ENCODE measurements at regions not wholly inside any gene's neighbourhood (a gene's known extent, or its start where the extent isn't known, plus 50 kb on each side); places are given as distances from the start of the nearest gene placed in this dataset.
A peak's percentile ranks its signal among the peaks of the same experiment; 100 is the strongest.

DNA sequence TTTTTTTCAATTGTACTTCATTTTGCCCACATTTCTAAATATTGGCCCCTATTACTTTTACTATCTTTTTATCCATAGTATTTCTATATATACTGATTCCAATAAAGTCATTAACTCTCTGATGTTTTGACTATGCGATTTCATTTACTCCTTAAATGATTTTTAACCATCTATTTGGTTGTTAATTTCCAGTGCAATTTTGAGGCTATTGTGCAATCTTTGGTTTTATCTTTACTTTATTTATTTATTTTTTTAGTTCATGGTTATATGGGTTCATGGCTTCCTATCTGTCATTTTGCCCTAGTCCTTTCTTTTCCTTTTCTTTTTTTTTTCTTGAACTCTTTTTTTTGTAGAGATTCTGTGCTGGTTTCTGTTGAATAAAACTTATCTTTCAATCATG, 1408.0 kb upstream of the GBE1 start:
- Mint-ChIP-seq H3K9me3 (peaks cover 3% of the 10 kb centered on the region), H3K4me1 (no peaks in the 10 kb centered on the region), H3K27ac (no peak overlapping the region), H3K27me3 (no peaks in the 10 kb centered on the region), H3K36me3 (no peaks in the 10 kb centered on the region), H3K4me3 (no peak overlapping the region)
- no peak for ATAC-seq

DNA sequence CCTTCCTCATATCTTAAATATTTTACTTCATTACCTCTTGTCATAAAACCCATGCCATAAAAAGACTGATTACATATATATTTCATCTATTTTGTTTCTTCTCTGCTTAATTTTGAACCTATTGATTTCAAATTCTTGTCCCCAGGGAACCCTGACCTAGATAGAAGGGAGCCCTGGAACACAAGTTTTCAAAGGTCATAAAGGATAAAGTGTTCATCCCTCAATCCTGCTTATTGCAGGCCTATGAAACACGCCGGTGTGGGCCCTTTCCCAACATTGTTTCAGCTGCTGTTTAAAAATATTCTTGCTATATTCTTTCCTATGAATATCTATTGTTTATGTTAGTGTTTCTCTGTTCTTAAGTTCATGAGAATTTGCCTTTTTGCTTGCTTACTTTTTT, 1389.5 kb upstream of the GBE1 start:
- peaks cover 5% of the 10 kb centered on the region for H3K9me3 Mint-ChIP-seq

DNA sequence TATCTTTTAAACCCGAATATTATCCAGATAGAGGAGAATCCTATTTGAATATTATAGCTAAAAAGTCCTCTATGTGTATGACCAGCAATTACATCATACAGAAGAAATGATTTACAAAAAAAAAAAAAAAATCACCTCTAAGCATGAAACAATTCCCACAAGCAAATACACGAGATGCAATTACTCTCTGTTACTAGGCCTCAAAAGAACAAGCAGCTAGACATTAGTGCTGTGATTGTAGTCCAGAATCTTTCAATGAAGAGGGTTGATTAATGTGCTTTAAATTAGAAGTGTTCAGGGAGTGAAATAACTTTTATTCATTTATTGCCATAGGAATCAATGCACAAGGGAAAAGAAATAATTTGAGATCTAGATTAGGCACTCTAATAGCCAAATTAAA, 1379.5 kb upstream of the GBE1 start:
- Mint-ChIP-seq H3K4me1 (no peaks in the 10 kb centered on the region), H3K27ac (no peak overlapping the region), H3K9me3 (peaks cover 3% of the 10 kb centered on the region), H3K36me3 (no peaks in the 10 kb centered on the region), H3K4me3 (no peak overlapping the region), H3K27me3 (no peaks in the 10 kb centered on the region)
- no peak for ATAC-seq

More for the DNA sequence above, 1389.5 kb upstream of the GBE1 start:
- H3K4me1 Mint-ChIP-seq = no peaks in the 10 kb centered on the region
- no peaks in the 10 kb centered on the region for H3K27me3 Mint-ChIP-seq
- ATAC-seq = no peak
- H3K27ac Mint-ChIP-seq = no peak overlapping the region
- H3K36me3 Mint-ChIP-seq = no peaks in the 10 kb centered on the region
- H3K4me3 Mint-ChIP-seq = no peak overlapping the region

DNA sequence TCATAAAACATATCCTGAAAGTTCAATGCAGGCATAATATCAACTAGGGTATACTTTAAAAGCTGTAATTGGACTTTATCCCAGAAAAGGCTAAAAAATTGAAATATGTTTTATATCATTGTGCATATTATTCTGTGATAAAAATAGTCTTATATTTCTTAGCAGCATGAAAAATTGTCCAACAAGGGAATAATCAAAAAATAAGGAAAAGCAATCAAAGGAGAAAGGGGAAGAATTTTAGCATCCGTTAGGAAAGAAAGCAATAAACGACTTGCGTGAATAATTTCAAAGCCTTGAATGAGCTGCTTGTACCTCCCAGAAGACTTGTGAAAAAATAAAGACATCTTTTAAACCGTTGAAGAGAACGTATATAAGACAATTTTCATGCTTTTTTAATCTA, 1369.8 kb upstream of the GBE1 start:
- ATAC-seq = no peak
- Mint-ChIP-seq H3K9me3 (no peaks in the 10 kb centered on the region), H3K4me3 (no peak overlapping the region), H3K36me3 (no peaks in the 10 kb centered on the region), H3K4me1 (no peaks in the 10 kb centered on the region), H3K27ac (no peak overlapping the region), H3K27me3 (no peaks in the 10 kb centered on the region)

DNA sequence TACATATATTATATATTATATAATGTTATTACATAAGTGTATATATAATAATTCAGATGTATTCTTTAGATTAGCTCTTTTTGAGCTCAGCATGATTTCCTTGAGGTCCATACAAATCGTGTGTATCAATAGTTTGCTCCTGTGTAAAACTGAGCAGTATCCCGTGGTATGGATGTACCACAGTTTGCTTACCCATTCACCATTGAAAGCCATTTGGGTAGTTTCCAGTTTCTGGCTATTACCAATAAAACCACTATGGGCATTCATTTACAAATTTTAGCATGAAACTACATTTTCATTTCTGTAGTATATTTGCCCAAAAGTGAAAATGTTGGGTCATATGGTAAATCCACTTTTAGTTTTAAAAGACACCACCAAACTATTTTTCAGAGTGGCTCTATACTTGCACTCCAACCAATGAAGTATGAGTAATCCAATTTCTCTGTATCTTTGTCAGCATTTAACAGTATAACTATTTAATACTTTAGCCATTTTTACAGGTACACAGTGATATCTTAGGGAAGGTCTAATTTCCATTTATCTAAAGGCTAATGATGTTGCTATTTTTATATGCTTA, 1361.4 kb upstream of the GBE1 start:
- no peak for ATAC-seq
- no peak overlapping the region for H3K4me3 Mint-ChIP-seq
- H3K36me3 Mint-ChIP-seq = no peaks in the 10 kb centered on the region
- H3K27me3 Mint-ChIP-seq = no peaks in the 10 kb centered on the region
- no peak overlapping the region for H3K27ac Mint-ChIP-seq
- H3K9me3 Mint-ChIP-seq = no peaks in the 10 kb centered on the region
- no peaks in the 10 kb centered on the region for H3K4me1 Mint-ChIP-seq

DNA sequence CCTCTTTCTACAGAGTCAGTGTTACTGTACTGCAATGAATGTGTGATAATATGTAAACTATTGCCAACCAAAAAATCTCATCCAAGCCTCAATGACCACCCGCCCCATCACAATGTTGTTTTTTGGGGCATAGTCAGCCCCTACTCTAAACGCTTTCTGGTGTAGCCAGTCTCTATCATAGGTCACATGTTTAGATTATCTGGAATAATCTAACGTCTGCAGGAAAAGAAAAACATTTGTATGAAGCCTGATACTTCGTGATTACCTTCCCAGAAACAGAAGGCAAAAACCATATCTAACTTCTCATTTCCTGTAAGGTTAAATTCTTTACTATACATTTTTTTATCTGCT, 1331.8 kb upstream of the GBE1 start:
- peaks cover 3% of the 10 kb centered on the region for H3K9me3 Mint-ChIP-seq
- no peaks in the 10 kb centered on the region for H3K27me3 Mint-ChIP-seq
- no peak overlapping the region for H3K4me3 Mint-ChIP-seq
- no peak overlapping the region for H3K27ac Mint-ChIP-seq
- no peaks in the 10 kb centered on the region for H3K4me1 Mint-ChIP-seq
- H3K36me3 Mint-ChIP-seq = no peaks in the 10 kb centered on the region
- ATAC-seq = no peak

DNA sequence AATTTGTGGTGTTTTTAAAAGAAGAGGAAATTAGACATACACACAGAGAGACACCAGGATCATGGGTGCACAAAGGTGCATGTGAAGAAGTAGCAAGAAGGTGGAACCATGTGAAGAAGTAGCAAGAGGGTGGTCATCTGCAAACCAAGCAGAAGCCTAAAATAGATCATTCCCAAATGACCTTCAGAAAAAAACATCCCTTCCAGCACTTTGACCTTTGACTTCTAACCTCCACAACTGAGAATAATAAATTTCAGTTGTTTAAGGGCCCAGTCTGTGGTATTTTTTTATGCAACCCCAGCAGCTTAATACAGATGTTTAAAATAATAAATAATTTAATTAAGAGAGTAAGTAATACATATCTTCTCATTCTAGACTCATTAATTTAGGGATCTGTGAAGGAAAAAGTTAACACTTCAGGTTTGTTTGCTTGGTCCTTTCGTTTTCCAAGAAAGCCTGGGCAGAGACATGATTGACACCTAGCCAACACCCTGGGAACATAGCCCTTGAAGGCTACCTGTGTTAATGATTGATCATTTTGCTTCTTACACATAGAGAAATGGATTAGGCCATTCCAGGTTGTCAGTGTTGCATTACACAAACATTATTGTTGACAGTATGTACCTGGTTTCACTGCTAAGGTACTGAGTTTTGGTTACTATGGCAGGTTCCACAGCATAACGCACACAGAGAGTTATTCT, 1331.2 kb upstream of the GBE1 start:
- Mint-ChIP-seq H3K4me1 (no peaks in the 10 kb centered on the region), H3K27me3 (no peaks in the 10 kb centered on the region), H3K9me3 (peaks cover 3% of the 10 kb centered on the region), H3K4me3 (no peak overlapping the region), H3K27ac (no peak overlapping the region), H3K36me3 (no peaks in the 10 kb centered on the region)
- ATAC-seq = no peak

DNA sequence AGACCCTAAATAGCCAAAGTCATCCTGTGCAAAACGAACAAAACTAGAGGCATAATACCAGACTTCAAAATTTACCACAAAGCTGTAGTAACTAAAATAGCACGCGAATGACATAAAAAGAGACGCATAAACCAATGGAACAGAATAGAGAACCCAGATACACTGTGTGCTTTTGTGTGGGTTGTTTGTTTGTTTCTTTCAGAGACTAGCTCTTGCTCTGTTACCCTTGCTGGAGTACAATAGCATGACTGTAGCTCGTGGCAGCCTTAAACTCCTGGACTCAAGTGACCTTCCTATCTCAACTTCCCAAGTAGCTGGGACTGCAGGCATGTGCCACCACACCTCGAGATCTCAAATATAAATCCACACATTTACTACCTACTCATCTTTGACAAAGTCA, 1314.6 kb upstream of the GBE1 start:
- Mint-ChIP-seq H3K4me3 (no peak overlapping the region), H3K9me3 (peaks cover 9% of the 10 kb centered on the region), H3K27ac (no peak overlapping the region), H3K4me1 (no peaks in the 10 kb centered on the region), H3K27me3 (no peaks in the 10 kb centered on the region), H3K36me3 (no peaks in the 10 kb centered on the region)
- no peak for ATAC-seq

DNA sequence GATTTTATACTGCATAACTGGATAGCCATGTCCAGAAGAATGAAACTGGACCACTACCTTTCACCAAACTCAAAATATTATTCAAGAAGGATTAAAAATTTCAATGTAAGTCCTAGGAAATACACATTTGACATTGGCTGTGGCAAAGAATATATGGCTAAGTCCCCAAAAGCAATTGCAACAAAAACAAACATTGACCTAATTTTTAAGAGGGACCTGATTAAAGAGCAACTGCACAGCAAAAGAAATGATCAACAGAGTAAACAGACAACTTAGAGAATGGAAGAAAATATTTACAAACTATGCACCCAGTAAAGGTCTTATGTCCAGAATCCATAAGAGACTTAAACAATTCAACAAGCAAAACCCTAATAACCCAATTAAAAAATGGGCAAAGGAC, 1313.0 kb upstream of the GBE1 start:
- Mint-ChIP-seq H3K27me3 (no peaks in the 10 kb centered on the region), H3K9me3 (peaks cover 7% of the 10 kb centered on the region), H3K36me3 (no peaks in the 10 kb centered on the region), H3K27ac (no peak overlapping the region), H3K4me1 (no peaks in the 10 kb centered on the region), H3K4me3 (no peak overlapping the region)
- no peak for ATAC-seq

DNA sequence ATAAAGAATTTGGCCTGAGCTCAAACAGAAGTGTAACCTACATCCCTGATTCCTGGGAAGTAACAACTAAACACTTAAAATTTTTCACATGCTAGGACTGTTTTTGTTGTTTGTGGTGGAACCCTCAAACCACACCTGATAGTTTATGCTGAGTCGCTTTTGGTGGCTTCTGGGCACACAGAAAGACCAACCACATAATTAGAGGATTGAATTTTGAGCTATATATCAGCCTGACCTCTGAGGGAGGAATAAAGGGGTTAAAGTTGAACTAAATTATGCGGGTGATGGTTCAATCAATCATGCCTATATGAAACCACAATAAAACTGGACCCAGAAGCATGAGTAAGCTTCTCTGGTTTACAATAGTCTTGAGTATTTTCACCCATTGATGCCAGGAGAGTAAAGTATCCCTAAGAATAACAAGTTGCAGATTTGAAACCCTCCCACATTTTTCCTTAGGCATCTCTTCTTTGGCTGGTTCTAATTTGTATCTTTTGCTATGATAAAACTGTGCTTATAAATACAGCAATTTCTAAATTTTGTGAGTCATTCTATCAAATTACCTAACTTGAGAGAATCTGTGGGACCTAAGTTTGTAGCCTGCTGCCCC, 1304.5 kb upstream of the GBE1 start:
- no peaks in the 10 kb centered on the region for H3K27me3 Mint-ChIP-seq

DNA sequence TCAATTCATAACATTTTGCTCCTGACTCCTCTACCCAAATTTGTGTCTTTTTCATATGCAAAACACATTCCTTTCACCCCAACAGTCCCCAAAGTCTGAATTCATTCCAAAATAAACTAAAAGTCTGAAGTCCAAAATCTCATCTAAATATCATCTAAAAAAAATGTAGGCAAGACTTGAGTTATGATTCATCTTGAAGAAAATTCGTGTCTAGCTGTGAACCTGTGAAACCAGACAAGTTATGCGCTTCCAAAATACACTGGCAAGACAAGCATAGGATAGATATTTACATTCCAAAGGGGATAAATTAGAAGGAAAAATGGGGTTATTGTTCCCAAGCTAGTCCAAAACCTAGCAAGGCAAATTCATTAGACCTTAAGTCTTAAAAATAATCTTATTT, 1302.0 kb upstream of the GBE1 start:
- ATAC-seq = no peak
- no peaks in the 10 kb centered on the region for H3K4me1 Mint-ChIP-seq
- no peak overlapping the region for H3K27ac Mint-ChIP-seq
- H3K27me3 Mint-ChIP-seq = no peaks in the 10 kb centered on the region
- no peak overlapping the region for H3K4me3 Mint-ChIP-seq
- peaks cover 15% of the 10 kb centered on the region for H3K9me3 Mint-ChIP-seq
- H3K36me3 Mint-ChIP-seq = no peaks in the 10 kb centered on the region

More for the DNA sequence above, 1304.5 kb upstream of the GBE1 start:
- Mint-ChIP-seq H3K4me3 (no peak overlapping the region), H3K9me3 (peaks cover 12% of the 10 kb centered on the region), H3K4me1 (no peaks in the 10 kb centered on the region), H3K27ac (no peak overlapping the region), H3K36me3 (no peaks in the 10 kb centered on the region)
- ATAC-seq = no peak

DNA sequence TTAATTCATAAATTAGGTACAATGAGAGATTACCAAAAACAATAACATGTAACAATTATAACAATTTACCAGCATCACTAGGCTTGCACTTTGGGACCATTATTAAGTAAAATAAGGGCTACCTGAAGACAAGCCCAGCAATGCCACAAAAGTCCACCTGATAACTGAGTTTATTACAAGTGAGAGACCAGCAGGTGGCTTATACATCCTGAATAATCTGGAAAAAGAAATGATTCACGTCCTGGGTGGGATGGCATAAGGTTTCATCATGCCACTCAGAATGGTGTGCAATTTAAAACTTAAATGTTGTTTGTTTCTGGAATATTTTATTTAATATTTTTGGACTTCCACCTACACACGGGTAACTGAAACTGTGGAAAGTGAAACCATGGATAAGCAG, 1287.1 kb upstream of the GBE1 start:
- no peak overlapping the region for H3K27ac Mint-ChIP-seq
- no peaks in the 10 kb centered on the region for H3K36me3 Mint-ChIP-seq
- no peaks in the 10 kb centered on the region for H3K4me1 Mint-ChIP-seq
- H3K9me3 Mint-ChIP-seq = peaks cover 6% of the 10 kb centered on the region
- ATAC-seq = no peak
- no peak overlapping the region for H3K4me3 Mint-ChIP-seq
- H3K27me3 Mint-ChIP-seq = no peaks in the 10 kb centered on the region

DNA sequence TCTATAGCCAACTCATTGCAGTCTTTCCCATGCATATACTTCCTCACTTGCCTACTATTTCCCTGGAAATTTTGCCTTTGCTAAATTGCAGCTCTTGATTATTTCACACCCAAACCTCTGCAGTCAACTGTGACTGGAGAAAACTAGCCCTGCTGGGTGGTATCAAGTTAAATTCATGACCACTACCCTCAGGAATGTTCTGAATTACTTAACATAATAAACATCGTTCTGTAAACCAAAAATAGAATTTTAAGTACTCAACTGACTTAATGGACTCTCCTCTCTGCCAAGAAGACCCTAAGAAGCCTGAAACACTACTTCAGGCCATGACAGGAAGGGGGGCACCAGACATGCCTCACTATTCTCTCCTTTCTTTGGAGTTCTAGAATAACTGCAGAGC, 1278.0 kb upstream of the GBE1 start:
- Mint-ChIP-seq H3K4me1 (no peaks in the 10 kb centered on the region), H3K4me3 (no peak overlapping the region), H3K9me3 (peaks cover 3% of the 10 kb centered on the region), H3K27ac (no peak overlapping the region), H3K36me3 (no peaks in the 10 kb centered on the region), H3K27me3 (no peaks in the 10 kb centered on the region)
- no peak for ATAC-seq

DNA sequence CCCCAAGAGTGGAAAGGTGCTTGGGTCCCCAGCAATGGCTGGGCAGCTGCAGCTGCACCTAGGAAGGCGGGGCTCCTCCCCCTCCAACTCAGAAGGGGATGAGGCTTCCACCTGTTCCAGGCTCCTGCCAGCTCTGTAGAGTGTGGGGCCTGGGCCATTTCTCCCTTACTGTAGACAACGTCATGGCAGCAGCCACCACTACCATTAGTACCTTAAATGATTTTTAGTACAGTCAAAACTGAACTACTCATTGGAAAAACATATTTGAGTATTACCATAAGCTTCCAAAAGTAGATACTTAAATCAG, 1274.2 kb upstream of the GBE1 start:
- Mint-ChIP-seq H3K27ac (no peak overlapping the region), H3K36me3 (no peaks in the 10 kb centered on the region), H3K9me3 (peaks cover 3% of the 10 kb centered on the region), H3K27me3 (no peaks in the 10 kb centered on the region), H3K4me1 (no peaks in the 10 kb centered on the region), H3K4me3 (no peak overlapping the region)
- peak; percentile 48 for ATAC-seq

DNA sequence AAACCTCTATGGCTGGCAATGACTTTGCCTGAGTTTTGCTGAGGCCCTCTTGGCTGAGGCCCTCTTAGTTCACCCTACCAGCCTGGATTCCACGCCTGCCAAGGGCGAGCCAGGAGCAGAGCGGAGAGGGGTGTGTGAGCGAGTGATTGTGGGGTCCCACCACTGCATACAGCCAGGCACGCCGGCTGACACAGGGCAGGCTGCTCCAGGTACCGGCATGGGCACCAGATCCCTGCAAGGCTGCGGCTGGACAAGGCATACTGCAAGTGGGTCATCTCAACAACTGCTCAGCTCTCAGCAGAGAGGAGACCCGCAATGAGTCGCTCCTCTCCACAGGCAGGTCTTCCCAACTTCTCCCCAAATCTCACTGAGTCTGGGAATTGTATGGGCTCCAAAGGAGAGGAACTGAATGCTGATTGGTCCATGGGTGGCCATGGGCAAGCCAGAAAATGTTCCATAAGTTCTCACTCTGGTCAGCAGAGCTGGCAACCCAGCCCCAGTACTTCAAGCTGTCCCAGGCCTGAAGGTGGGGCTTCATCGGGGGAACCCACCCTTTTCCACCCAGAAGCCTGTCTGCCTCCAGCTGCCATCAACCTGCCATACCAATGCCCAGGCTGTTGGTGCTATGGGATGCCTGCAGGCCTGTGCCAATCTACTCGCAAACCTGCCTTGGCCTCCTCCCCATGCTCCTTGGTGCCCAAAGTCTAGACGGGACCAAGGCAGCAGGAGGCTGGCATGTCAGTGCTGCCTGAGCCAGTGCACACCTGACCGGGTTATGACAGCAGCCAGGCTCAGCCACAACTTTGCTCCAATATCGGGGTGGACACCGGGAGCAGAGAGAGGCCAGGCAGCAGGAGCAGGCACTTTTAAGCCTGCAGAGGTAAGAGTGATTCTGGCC, 1273.6 kb upstream of the GBE1 start:
- peak; percentile 53 for ATAC-seq
- H3K27ac Mint-ChIP-seq = no peak overlapping the region

DNA sequence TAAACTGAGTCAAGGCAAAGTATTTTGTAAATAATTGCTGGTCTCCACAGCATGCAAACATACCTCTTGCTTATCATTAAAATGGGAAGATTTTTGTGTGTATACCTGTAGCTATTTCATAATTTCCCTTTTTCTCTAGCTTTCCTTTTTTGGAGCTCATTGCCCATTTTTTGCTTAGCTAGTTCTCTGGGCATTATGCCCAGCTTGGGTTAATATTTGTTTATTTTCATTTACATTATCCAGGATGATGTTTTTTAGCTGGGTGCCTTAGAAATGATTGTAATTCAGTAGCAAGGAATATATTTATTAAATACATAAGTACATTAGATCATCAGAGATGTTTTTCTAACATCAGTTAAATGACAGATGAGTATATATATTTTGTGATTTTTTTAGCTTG, 1271.7 kb upstream of the GBE1 start:
- Mint-ChIP-seq H3K27me3 (no peaks in the 10 kb centered on the region), H3K27ac (no peak overlapping the region), H3K9me3 (peaks cover 6% of the 10 kb centered on the region)

More for the DNA sequence above, 1273.6 kb upstream of the GBE1 start:
- Mint-ChIP-seq H3K36me3 (no peaks in the 10 kb centered on the region), H3K4me1 (no peaks in the 10 kb centered on the region), H3K4me3 (no peak overlapping the region), H3K27me3 (no peaks in the 10 kb centered on the region), H3K9me3 (peaks cover 3% of the 10 kb centered on the region)

More for the DNA sequence above, 1271.7 kb upstream of the GBE1 start:
- ATAC-seq = no peak
- Mint-ChIP-seq H3K4me1 (no peaks in the 10 kb centered on the region), H3K4me3 (no peak overlapping the region), H3K36me3 (no peaks in the 10 kb centered on the region)

Data from stimulated activated memory B cell treated with anti-CD40 and anti-IgM and Interleukin-4, amounts not matched to agents 10 μg/mL and 1 μg/mL and 100 μg/mL, for 72 hours (primary cell).